ENCODE measurements at regions not wholly inside any gene's neighbourhood (a gene's known extent, or its start where the extent isn't known, plus 50 kb on each side); places are given as distances from the start of the nearest gene placed in this dataset.
A peak's percentile ranks its signal among the peaks of the same experiment; 100 is the strongest.

- Histone ChIP-seq H3K27ac (ENCODE audit: low read depth in 2 of 2, low read length in 2 of 2) (no peak overlapping the region), H3K4me3 (ENCODE audit: low read length in 3 of 3) (no peak overlapping the region), H3K36me3 (ENCODE audit: control insufficient read depth in 2 of 3, insufficient read depth in 3 of 3, low read length in 3 of 3) (no peaks in the 10 kb centered on the region), H3K4me1 (ENCODE audit: control insufficient read depth in 2 of 3, insufficient read depth in 2 of 3, low read depth in 1 of 3, low read length in 3 of 3) (no peaks in the 10 kb centered on the region), H3K27me3 (ENCODE audit: control insufficient read depth, insufficient read depth, low read length) (no peaks in the 10 kb centered on the region), H3K9me3 (ENCODE audit: control insufficient read depth in 2 of 3, insufficient read depth in 1 of 3, low read length in 3 of 3) (peaks cover 0 to 14% (median 0%) of the 10 kb centered on the region in 3 donors), H3K9ac (ENCODE audit: low read length in 3 of 3) (no peak overlapping the region)
- intact Hi-C loops (cut with DNase I) = no loop called here
- FAIRE-seq (no peak), DNase-seq (peak in 3 of 5 donors; percentile 14 to 58 (median 58))
- TF ChIP-seq CTCF (IDR thresholded peaks at IDR 0.05; ENCODE audit: borderline replicate concordance, extremely low read depth, insufficient read depth) = no peak
These were observed 690.7 kb downstream of the ADGRL2 start for GRCh38 chr1:82491301-82492048.

- H3K36me3 ChIP-seq (ENCODE audit: control insufficient read depth in 2 of 3, insufficient read depth in 3 of 3, low read length in 3 of 3) = no peaks in the 10 kb centered on the region
- TF ChIP-seq CTCF (IDR thresholded peaks at IDR 0.05; ENCODE audit: borderline replicate concordance, extremely low read depth, insufficient read depth) = no peak
- H3K27ac ChIP-seq (ENCODE audit: low read depth in 2 of 2, low read length in 2 of 2) = no peak overlapping the region
- no peak overlapping the region for H3K4me3 ChIP-seq (ENCODE audit: low read length in 3 of 3)
- no peaks in the 10 kb centered on the region for H3K9me3 ChIP-seq (ENCODE audit: control insufficient read depth in 2 of 3, insufficient read depth in 1 of 3, low read length in 3 of 3)
- no peaks in the 10 kb centered on the region for H3K4me1 ChIP-seq (ENCODE audit: control insufficient read depth in 2 of 3, insufficient read depth in 2 of 3, low read depth in 1 of 3, low read length in 3 of 3)
- no peak for FAIRE-seq
- intact Hi-C loops (cut with DNase I) = no loop called here
- H3K9ac ChIP-seq (ENCODE audit: low read length in 3 of 3) = no peak overlapping the region
- no peaks in the 10 kb centered on the region for H3K27me3 ChIP-seq (ENCODE audit: control insufficient read depth, insufficient read depth, low read length)
- no peak for DNase-seq
These were observed 687.0 kb downstream of the ADGRL2 start for GRCh38 chr1:82487778-82488177.

- no peak for TF ChIP-seq CTCF (IDR thresholded peaks at IDR 0.05; ENCODE audit: borderline replicate concordance, extremely low read depth, insufficient read depth)
- FAIRE-seq = no peak
- Histone ChIP-seq H3K9ac (ENCODE audit: low read length in 3 of 3) (no peak overlapping the region), H3K36me3 (ENCODE audit: control insufficient read depth in 2 of 3, insufficient read depth in 3 of 3, low read length in 3 of 3) (no peaks in the 10 kb centered on the region), H3K4me1 (ENCODE audit: control insufficient read depth in 2 of 3, insufficient read depth in 2 of 3, low read depth in 1 of 3, low read length in 3 of 3) (no peaks in the 10 kb centered on the region), H3K4me3 (ENCODE audit: low read length in 3 of 3) (no peak overlapping the region), H3K27me3 (ENCODE audit: control insufficient read depth, insufficient read depth, low read length) (no peaks in the 10 kb centered on the region), H3K27ac (ENCODE audit: low read depth in 2 of 2, low read length in 2 of 2) (no peak overlapping the region), H3K9me3 (ENCODE audit: control insufficient read depth in 2 of 3, insufficient read depth in 1 of 3, low read length in 3 of 3) (no peaks in the 10 kb centered on the region)
- DNase-seq = no peak
- intact Hi-C loops (cut with DNase I) = no loop called here
These were observed 686.2 kb downstream of the ADGRL2 start for GRCh38 chr1:82486969-82487368.

GRCh38 chr1:82486468-82486867 lies 685.7 kb downstream of the ADGRL2 start:
- no peak for TF ChIP-seq CTCF (IDR thresholded peaks at IDR 0.05; ENCODE audit: borderline replicate concordance, extremely low read depth, insufficient read depth)
- no peak for FAIRE-seq

More at GRCh38 chr1:82486468-82486867, 685.7 kb downstream of the ADGRL2 start:
- H3K4me3 ChIP-seq (ENCODE audit: low read length in 3 of 3) = no peak overlapping the region
- intact Hi-C loops (cut with DNase I) = no loop called here
- no peaks in the 10 kb centered on the region for H3K27me3 ChIP-seq (ENCODE audit: control insufficient read depth, insufficient read depth, low read length)
- no peak for DNase-seq
- no peaks in the 10 kb centered on the region for H3K36me3 ChIP-seq (ENCODE audit: control insufficient read depth in 2 of 3, insufficient read depth in 3 of 3, low read length in 3 of 3)
- H3K9ac ChIP-seq (ENCODE audit: low read length in 3 of 3) = no peak overlapping the region
- H3K27ac ChIP-seq (ENCODE audit: low read depth in 2 of 2, low read length in 2 of 2) = no peak overlapping the region
- H3K4me1 ChIP-seq (ENCODE audit: control insufficient read depth in 2 of 3, insufficient read depth in 2 of 3, low read depth in 1 of 3, low read length in 3 of 3) = no peaks in the 10 kb centered on the region
- no peaks in the 10 kb centered on the region for H3K9me3 ChIP-seq (ENCODE audit: control insufficient read depth in 2 of 3, insufficient read depth in 1 of 3, low read length in 3 of 3)
